ENCODE measurements at regions not wholly inside any gene's neighbourhood (a gene's known extent, or its start where the extent isn't known, plus 50 kb on each side); places are given as distances from the start of the nearest gene placed in this dataset.

GRCh38 chr2:134144651-134145050, 109.2 kb upstream of the MGAT5 start:
- no peak for TF ChIP-seq POLR2A (IDR thresholded peaks at IDR 0.05; ENCODE audit: low read depth)
- no peak for TF ChIP-seq POLR2AphosphoS5 (IDR thresholded peaks at IDR 0.05)
- no peak for TF ChIP-seq EP300 (IDR thresholded peaks at IDR 0.05)
- no peak for TF ChIP-seq CTCF (IDR thresholded peaks at IDR 0.05)

GRCh38 chr2:134145519-134145918, 108.4 kb upstream of the MGAT5 start:
- TF ChIP-seq CTCF (IDR thresholded peaks at IDR 0.05) (no peak), POLR2A (IDR thresholded peaks at IDR 0.05; ENCODE audit: low read depth) (no peak), EP300 (IDR thresholded peaks at IDR 0.05) (no peak), POLR2AphosphoS5 (IDR thresholded peaks at IDR 0.05) (no peak)

More at GRCh38 chr2:134144651-134145050, 109.2 kb upstream of the MGAT5 start:
- WGBS, result 74% methylated on average over 4 of the region's 4 CpGs
- Histone ChIP-seq H3K4me1 (peaks cover 20 to 64% (median 34%) of the 10 kb centered on the region in 4 donors), H3K27me3 (no peaks in the 10 kb centered on the region), H3K9me3 (no peaks in the 10 kb centered on the region), H3K4me3 (no peak overlapping the region), H3K36me3 (no peaks in the 10 kb centered on the region), H3K27ac (replicated peaks in 1 of 4) (no peak overlapping the region)
- intact Hi-C loops (cut with DNase I), result no loop called here
- DNase-seq (ENCODE audit: extremely low spot score), result no peak

GRCh38 chr2:134146161-134146560, 107.7 kb upstream of the MGAT5 start:
- no peaks in the 10 kb centered on the region for H3K27me3 ChIP-seq
- 78% methylated on average over 3 of the region's 3 CpGs for WGBS
- peaks cover 0 to 4% (median 0%) of the 10 kb centered on the region in 4 donors for H3K36me3 ChIP-seq
- no peak overlapping the region for H3K4me3 ChIP-seq
- intact Hi-C loops (cut with DNase I), result no loop called here
- H3K4me1 ChIP-seq, result peaks cover 20 to 49% (median 30%) of the 10 kb centered on the region in 4 donors
- H3K9me3 ChIP-seq, result no peaks in the 10 kb centered on the region
- no peak for DNase-seq (ENCODE audit: extremely low spot score)
- no peak overlapping the region for H3K27ac ChIP-seq (replicated peaks in 1 of 4)
- no peak for TF ChIP-seq POLR2A (IDR thresholded peaks at IDR 0.05; ENCODE audit: low read depth)
- no peak for TF ChIP-seq EP300 (IDR thresholded peaks at IDR 0.05)
- no peak for TF ChIP-seq CTCF (IDR thresholded peaks at IDR 0.05)
- TF ChIP-seq POLR2AphosphoS5 (IDR thresholded peaks at IDR 0.05), result no peak

More at GRCh38 chr2:134145519-134145918, 108.4 kb upstream of the MGAT5 start:
- Histone ChIP-seq H3K27me3 (no peaks in the 10 kb centered on the region), H3K4me1 (peaks cover 20 to 56% (median 34%) of the 10 kb centered on the region in 4 donors), H3K27ac (replicated peaks in 1 of 4) (no peak overlapping the region), H3K36me3 (no peaks in the 10 kb centered on the region), H3K4me3 (no peak overlapping the region), H3K9me3 (no peaks in the 10 kb centered on the region)
- 97% methylated on average over 5 of the region's 5 CpGs for WGBS
- no peak for DNase-seq (ENCODE audit: extremely low spot score)
- intact Hi-C loops (cut with DNase I), result no loop called here

- Histone ChIP-seq H3K36me3 (peaks cover 0 to 8% (median 0%) of the 10 kb centered on the region in 4 donors), H3K27me3 (no peaks in the 10 kb centered on the region), H3K4me3 (no peak overlapping the region), H3K4me1 (peaks cover 18 to 45% (median 28%) of the 10 kb centered on the region in 4 donors), H3K9me3 (no peaks in the 10 kb centered on the region), H3K27ac (replicated peaks in 1 of 4) (no peak overlapping the region)
- WGBS, result 77% methylated on average over 5 of the region's 5 CpGs
- TF ChIP-seq CTCF (IDR thresholded peaks at IDR 0.05) (no peak), POLR2AphosphoS5 (IDR thresholded peaks at IDR 0.05) (no peak), EP300 (IDR thresholded peaks at IDR 0.05) (no peak), POLR2A (IDR thresholded peaks at IDR 0.05; ENCODE audit: low read depth) (no peak)
- DNase-seq (ENCODE audit: extremely low spot score), result no peak
- intact Hi-C loops (cut with DNase I), result no loop called here
These were observed 107.3 kb upstream of the MGAT5 start for GRCh38 chr2:134146620-134147019.

GRCh38 chr2:134148172-134148571, 105.7 kb upstream of the MGAT5 start:
- intact Hi-C loops (cut with DNase I), result no loop called here
- H3K27ac ChIP-seq (replicated peaks in 1 of 4), result no peak overlapping the region
- H3K36me3 ChIP-seq, result peaks cover 0 to 15% (median 0%) of the 10 kb centered on the region in 4 donors
- TF ChIP-seq EP300 (IDR thresholded peaks at IDR 0.05), result no peak
- no peak for TF ChIP-seq POLR2AphosphoS5 (IDR thresholded peaks at IDR 0.05)
- no peak for TF ChIP-seq POLR2A (IDR thresholded peaks at IDR 0.05; ENCODE audit: low read depth)
- no peak for TF ChIP-seq CTCF (IDR thresholded peaks at IDR 0.05)
- no peak overlapping the region for H3K4me3 ChIP-seq
- no peak for DNase-seq (ENCODE audit: extremely low spot score)
- no peaks in the 10 kb centered on the region for H3K27me3 ChIP-seq
- 98% methylated on average over 2 of the region's 2 CpGs for WGBS
- H3K4me1 ChIP-seq, result peaks cover 15 to 32% (median 19%) of the 10 kb centered on the region in 4 donors
- H3K9me3 ChIP-seq, result no peaks in the 10 kb centered on the region

All from esophagus muscularis mucosa (tissue), 4 donors.